ENCODE measurements at regions not wholly inside any gene's neighbourhood (a gene's known extent, or its start where the extent isn't known, plus 50 kb on each side); places are given as distances from the start of the nearest gene placed in this dataset.
"Not testable (repeated sequence)": the region's sequence is repeated elsewhere in the genome, so short reads cannot be mapped to it uniquely, and the experiment has no call there.

DNA sequence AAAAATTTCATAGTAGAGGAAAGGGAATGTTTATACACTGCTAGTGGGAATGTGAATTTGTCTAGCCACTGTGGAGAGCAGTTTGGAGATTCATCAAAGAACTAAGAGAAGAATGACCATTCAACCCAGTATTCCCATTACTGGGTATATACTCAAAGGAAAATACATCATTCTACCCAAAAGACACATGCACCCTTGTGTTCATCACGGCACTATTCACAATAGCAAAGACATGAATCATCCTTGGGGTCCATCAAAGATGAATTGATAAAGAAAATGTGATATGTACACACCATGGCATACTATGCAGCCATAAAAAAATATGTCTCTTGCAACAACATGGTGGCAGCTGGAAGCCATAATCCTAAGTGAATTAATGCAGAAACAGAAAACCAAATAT lies 825.7 kb downstream of the TNS3 start:
- H3K9me3 ChIP-seq, result no peaks in the 10 kb centered on the region
- TF ChIP-seq POLR2AphosphoS5 (IDR thresholded peaks at IDR 0.05; ENCODE audit: insufficient read depth in 1 of 2, low read depth in 1 of 2) (no peak), POLR2A (IDR thresholded peaks at IDR 0.05) (no peak)
- H3K4me1 ChIP-seq, result peaks cover 25% of the 10 kb centered on the region
- intact Hi-C loops (cut with DNase I), result no loop called here
- DNase-seq (ENCODE audit: extremely low spot score in 2 of 2), result no peak
- no peak overlapping the region for H3K27ac ChIP-seq
- no peaks in the 10 kb centered on the region for H3K36me3 ChIP-seq
- H3K27me3 ChIP-seq, result no peaks in the 10 kb centered on the region
- H3K4me3 ChIP-seq, result no peak overlapping the region

DNA sequence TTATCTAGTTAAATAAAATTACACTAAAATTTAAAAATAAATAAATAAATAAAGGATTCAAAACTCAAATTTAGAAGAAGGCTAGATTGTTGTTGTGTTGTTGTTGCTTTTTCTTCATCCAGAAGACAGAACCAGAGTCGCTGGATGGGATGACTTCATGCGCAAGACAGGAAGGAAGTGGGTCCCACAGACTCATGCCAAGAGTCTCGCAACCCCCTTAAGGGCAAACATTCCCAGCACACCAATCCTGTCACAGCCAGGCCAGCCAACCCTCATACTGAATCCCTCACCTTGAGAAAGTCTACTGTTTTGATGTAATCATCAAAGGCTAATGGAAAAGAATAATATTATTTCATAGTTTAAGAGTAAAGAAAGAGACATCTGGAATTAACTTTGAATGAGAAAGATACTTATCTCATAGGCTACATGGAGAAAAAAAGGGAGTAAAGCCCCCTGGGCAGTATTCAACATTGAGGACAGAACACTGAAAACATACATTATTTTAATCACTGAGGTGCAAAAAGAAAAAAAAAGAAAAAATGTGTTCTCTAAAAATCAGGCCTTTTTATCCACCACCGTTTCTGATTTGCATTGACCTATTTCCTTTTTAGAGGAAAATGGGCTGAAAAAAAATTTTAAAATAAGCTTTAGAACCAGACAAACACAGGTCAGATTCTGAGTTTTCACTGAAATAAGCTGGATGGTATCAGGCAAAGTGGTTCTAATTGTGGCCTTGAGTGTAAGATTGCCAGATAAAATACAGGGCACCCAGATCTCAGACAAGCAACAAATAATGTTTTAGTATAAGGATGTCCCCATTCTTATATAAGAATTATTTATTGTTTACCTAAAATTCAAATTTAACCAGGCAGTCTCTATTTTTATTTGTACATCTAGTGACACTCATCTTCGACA lies 826.5 kb downstream of the TNS3 start:
- no peaks in the 10 kb centered on the region for H3K27me3 ChIP-seq
- no peak for TF ChIP-seq POLR2A (IDR thresholded peaks at IDR 0.05)
- TF ChIP-seq POLR2AphosphoS5 (IDR thresholded peaks at IDR 0.05; ENCODE audit: insufficient read depth in 1 of 2, low read depth in 1 of 2), result no peak
- TF ChIP-seq, protein P1, sequence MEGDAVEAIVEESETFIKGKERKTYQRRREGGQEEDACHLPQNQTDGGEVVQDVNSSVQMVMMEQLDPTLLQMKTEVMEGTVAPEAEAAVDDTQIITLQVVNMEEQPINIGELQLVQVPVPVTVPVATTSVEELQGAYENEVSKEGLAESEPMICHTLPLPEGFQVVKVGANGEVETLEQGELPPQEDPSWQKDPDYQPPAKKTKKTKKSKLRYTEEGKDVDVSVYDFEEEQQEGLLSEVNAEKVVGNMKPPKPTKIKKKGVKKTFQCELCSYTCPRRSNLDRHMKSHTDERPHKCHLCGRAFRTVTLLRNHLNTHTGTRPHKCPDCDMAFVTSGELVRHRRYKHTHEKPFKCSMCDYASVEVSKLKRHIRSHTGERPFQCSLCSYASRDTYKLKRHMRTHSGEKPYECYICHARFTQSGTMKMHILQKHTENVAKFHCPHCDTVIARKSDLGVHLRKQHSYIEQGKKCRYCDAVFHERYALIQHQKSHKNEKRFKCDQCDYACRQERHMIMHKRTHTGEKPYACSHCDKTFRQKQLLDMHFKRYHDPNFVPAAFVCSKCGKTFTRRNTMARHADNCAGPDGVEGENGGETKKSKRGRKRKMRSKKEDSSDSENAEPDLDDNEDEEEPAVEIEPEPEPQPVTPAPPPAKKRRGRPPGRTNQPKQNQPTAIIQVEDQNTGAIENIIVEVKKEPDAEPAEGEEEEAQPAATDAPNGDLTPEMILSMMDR (IDR thresholded peaks at IDR 0.05), result no peak
- no peak overlapping the region for H3K27ac ChIP-seq
- intact Hi-C loops (cut with DNase I), result no loop called here
- no peaks in the 10 kb centered on the region for H3K36me3 ChIP-seq
- no peak for DNase-seq (ENCODE audit: extremely low spot score in 2 of 2)
- H3K4me3 ChIP-seq, result no peak overlapping the region
- no peaks in the 10 kb centered on the region for H3K9me3 ChIP-seq
- peaks cover 25% of the 10 kb centered on the region for H3K4me1 ChIP-seq

DNA sequence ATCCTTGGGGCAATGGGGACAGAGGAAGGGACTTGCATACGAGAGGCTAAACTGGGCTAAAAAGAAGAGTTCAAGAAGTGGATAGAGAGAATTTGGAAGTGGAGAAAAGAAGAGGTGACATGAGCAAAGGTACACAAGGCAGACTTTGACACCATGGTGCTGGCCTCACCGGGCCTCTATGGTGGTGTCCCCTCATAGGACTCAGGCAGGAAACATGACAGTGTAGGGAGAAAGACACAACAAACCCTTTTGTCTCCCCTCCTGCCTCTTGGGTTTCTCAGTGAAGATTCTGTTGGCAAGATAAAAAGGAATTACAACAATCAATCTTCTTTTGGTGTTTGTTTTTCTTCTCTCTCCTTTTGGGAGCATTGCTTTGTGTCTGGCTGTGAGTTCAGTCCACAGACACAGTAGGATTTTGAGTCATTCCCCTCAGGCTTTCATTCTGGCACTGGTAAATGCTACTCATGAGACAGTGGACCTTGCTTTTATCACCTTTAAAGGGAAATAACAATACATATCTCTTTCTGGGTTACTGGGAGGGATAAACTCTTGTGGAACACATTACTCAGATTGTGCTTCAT lies 827.7 kb downstream of the TNS3 start:
- intact Hi-C loops (cut with DNase I), result no loop called here
- Histone ChIP-seq H3K9me3 (no peaks in the 10 kb centered on the region), H3K27me3 (no peaks in the 10 kb centered on the region), H3K36me3 (no peaks in the 10 kb centered on the region), H3K27ac (no peak overlapping the region), H3K4me3 (no peak overlapping the region), H3K4me1 (peaks cover 25% of the 10 kb centered on the region)
- DNase-seq (ENCODE audit: extremely low spot score in 2 of 2), result no peak
- TF ChIP-seq, protein P1 (IDR thresholded peaks at IDR 0.05), result no peak
- TF ChIP-seq POLR2A (IDR thresholded peaks at IDR 0.05) (no peak), POLR2AphosphoS5 (IDR thresholded peaks at IDR 0.05; ENCODE audit: insufficient read depth in 1 of 2, low read depth in 1 of 2) (no peak)

DNA sequence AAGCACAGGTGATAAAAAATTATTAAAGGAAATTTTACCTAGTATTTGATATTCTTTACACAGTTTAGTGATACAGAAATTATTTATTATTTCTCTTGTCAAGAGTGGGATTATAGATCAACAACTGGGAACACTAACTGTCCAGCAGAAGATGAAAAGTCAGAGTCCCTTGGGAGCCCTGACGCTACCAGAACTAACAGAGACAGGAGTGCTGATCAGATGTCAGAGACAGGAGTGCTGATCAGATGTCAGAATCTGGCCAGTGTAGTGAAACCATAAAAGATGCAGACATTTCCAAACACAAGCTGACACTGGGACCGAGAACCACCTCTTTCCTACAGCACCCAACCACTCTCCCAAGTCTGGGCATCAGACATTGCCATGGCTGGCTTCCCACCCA lies 828.2 kb downstream of the TNS3 start:
- H3K27me3 ChIP-seq, result no peaks in the 10 kb centered on the region
- peaks cover 25% of the 10 kb centered on the region for H3K4me1 ChIP-seq
- no peak overlapping the region for H3K27ac ChIP-seq
- DNase-seq (ENCODE audit: extremely low spot score in 2 of 2), result no peak
- no peak overlapping the region for H3K4me3 ChIP-seq
- TF ChIP-seq POLR2AphosphoS5 (IDR thresholded peaks at IDR 0.05; ENCODE audit: insufficient read depth in 1 of 2, low read depth in 1 of 2), result no peak
- TF ChIP-seq POLR2A (IDR thresholded peaks at IDR 0.05), result no peak
- TF ChIP-seq, protein P1 (IDR thresholded peaks at IDR 0.05), result no peak
- intact Hi-C loops (cut with DNase I), result no loop called here
- no peaks in the 10 kb centered on the region for H3K36me3 ChIP-seq
- no peaks in the 10 kb centered on the region for H3K9me3 ChIP-seq

DNA sequence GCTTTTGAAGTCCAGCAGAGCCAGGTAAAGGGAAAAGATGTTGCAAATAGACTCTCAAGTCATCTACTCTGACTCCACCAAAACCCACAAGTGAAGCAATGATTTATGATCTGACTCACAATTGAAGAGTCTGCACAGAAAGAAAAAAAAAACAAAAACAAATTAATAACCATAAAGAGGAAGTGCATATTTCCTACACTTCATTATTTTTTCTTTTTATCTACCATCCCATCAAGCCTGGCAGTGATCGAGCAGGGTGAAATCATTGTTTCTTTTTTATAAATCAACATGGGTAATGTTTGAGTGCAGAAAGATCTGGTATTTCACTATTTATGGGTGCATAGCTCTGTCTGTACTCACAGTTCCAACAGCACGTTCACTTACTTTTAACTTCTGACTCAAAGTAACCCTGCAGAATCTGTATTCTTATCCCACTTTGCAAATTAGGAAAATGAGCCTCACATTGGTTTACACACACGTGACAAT lies 829.0 kb downstream of the TNS3 start:
- Histone ChIP-seq H3K4me1 (peaks cover 25% of the 10 kb centered on the region), H3K9me3 (no peaks in the 10 kb centered on the region), H3K27me3 (no peaks in the 10 kb centered on the region), H3K27ac (no peak overlapping the region), H3K36me3 (no peaks in the 10 kb centered on the region), H3K4me3 (no peak overlapping the region)
- TF ChIP-seq POLR2AphosphoS5 (IDR thresholded peaks at IDR 0.05; ENCODE audit: insufficient read depth in 1 of 2, low read depth in 1 of 2) (peak in 1 of 2 donors; percentile 25), POLR2A (IDR thresholded peaks at IDR 0.05) (no peak)
- TF ChIP-seq, protein P1 (IDR thresholded peaks at IDR 0.05), result no peak
- intact Hi-C loops (cut with DNase I), result no loop called here
- DNase-seq (ENCODE audit: extremely low spot score in 2 of 2), result no peak

DNA sequence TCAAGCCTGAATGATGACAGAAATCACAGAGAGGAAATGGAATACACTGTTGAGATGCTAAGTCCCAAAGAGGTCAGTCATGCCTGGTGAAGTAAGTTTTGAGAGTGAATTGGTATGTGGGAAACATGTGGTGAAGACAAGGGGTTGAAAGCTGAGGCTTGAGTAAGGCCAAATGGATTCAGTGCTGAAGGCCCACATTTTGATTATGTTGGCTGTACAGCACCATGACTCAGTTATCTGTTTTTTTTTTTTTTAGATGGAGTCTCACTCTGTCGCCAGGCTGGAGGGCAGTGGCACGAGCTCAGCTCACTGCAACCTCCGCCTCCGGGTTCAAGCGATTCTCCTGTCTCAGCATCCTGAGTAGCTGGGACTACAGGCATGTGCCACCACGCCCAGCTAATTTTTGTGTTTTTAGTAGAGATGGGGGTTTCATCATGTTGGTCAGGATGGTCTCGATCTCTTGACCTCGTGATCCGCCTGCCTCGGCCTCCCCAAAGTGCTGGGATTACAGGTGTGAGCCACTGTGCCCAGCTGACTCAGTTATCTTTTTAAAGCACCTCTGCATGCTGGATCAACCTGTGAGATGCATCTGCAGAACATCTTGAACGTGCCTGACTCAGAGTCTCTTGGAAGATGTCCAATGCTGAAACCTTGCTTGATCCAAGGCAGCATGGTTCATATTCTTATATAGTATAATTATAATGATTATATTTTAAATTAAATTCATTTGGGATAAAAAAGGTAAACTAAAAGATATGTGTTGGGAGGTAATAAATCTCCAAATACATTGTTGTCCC lies 829.8 kb downstream of the TNS3 start:
- intact Hi-C loops (cut with DNase I); H3K27me3 ChIP-seq; H3K36me3 ChIP-seq; DNase-seq (ENCODE audit: extremely low spot score in 2 of 2); H3K9me3 ChIP-seq; H3K4me3 ChIP-seq; H3K27ac ChIP-seq: not testable (repeated sequence)
- H3K4me1 ChIP-seq, result peaks cover 25% of the 10 kb centered on the region
